Right atrium auricular region (tissue), 2 donors: ENCODE measurements at regions not wholly inside any gene's neighbourhood (a gene's known extent, or its start where the extent isn't known, plus 50 kb on each side); places are given as distances from the start of the nearest gene placed in this dataset.

Experiments
- DNase-seq: peaks from one replicate; pipeline ENCODE4 v3.0.0-alpha.2; 2019; ENCODE audit warnings: low spot score
- H3K27ac ChIP-seq, 2 donors: fragments of 200-600 bp; sonication (generic); 1 replicate in 1 of 2; 2 replicates in 1 of 2; pipeline ENCODE4 v1.5.1; 2016 to 2019
- H3K27me3 ChIP-seq, 2 donors: fragments of 200-600 bp; sonication (generic); one replicate each; pipeline versions ENCODE4 v1.5.1 to v1.6.0; 2017 to 2019
- H3K36me3 ChIP-seq: fragments of 200-600 bp; sonication (generic); one replicate; pipeline ENCODE4 v1.5.1; 2016
- H3K4me1 ChIP-seq, 2 donors: fragments of 200-600 bp; sonication (generic); one replicate each; pipeline versions ENCODE4 v1.5.1 to v1.6.0; 2017 to 2019
- H3K4me3 ChIP-seq, 2 donors: fragments of 200-600 bp; sonication (generic); 1 replicate in 1 of 2; 2 replicates in 1 of 2; pipeline ENCODE4 v1.5.1; 2017 to 2019; ENCODE audit warnings: mild to moderate bottlenecking in 1 of 2, moderate library complexity in 1 of 2
- H3K9me3 ChIP-seq, 2 donors: fragments of 200-600 bp; sonication (generic); one replicate each; pipeline ENCODE4 v1.5.1; 2019
- TF ChIP-seq, protein P1 (sequence below), 2 donors: fragments of 200-600 bp; sonication (generic); IDR thresholded peaks; one replicate each; pipeline ENCODE4 v1.5.1; 2019; ENCODE audit warnings: antibody characterized with exemption in 2 of 2

GRCh38 chr9:29021632-29022031 lies 1448.4 kb upstream of the C9orf72 start:
- DNase-seq = no peak
- Histone ChIP-seq H3K9me3 (no peaks in the 10 kb centered on the region), H3K4me3 (no peak overlapping the region), H3K27me3 (no peaks in the 10 kb centered on the region), H3K27ac (no peak overlapping the region), H3K4me1 (no peaks in the 10 kb centered on the region), H3K36me3 (no peaks in the 10 kb centered on the region)
- TF ChIP-seq, protein P1, sequence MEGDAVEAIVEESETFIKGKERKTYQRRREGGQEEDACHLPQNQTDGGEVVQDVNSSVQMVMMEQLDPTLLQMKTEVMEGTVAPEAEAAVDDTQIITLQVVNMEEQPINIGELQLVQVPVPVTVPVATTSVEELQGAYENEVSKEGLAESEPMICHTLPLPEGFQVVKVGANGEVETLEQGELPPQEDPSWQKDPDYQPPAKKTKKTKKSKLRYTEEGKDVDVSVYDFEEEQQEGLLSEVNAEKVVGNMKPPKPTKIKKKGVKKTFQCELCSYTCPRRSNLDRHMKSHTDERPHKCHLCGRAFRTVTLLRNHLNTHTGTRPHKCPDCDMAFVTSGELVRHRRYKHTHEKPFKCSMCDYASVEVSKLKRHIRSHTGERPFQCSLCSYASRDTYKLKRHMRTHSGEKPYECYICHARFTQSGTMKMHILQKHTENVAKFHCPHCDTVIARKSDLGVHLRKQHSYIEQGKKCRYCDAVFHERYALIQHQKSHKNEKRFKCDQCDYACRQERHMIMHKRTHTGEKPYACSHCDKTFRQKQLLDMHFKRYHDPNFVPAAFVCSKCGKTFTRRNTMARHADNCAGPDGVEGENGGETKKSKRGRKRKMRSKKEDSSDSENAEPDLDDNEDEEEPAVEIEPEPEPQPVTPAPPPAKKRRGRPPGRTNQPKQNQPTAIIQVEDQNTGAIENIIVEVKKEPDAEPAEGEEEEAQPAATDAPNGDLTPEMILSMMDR (IDR thresholded peaks at IDR 0.05) = no peak

DNA sequence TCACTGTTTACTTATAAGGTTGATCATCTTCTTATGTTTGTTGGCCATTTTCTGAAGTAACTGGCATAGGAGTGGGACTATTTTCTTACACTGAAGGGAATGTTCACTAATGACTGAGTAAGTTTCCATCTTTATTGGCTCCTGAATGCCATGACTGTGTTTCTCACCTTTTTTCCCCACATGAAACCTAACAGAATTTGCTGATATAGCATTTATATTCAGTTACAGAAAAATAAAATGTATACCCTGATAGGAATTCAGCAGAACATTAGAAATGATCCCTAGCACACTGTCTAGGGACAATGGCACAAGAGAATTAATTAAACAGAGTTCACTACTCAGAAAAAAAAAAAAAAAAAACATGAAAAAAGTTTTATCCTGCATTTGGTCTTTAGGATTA lies 1465.1 kb upstream of the C9orf72 start:
- no peaks in the 10 kb centered on the region for H3K9me3 ChIP-seq
- H3K27me3 ChIP-seq = no peaks in the 10 kb centered on the region
- no peak overlapping the region for H3K27ac ChIP-seq

DNA sequence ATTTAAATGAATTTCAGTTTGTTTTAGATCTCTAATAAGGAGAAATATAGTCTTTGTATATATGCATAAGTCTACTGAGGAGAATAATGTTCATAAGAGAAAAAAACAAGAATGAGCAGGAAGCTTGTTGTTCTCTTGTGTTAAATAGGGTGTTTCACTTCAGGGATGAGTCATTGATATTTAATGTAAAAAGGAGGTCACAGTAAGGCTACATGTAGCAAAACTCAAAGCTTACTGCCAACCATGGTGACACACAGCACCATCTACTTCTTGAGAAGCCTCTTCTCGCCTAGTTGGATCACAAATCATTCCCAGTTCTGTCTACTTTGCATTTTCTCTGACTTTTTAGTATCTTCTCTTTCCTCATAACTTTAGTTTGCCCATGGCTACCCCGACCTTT lies 1466.0 kb upstream of the C9orf72 start:
- H3K27ac ChIP-seq = no peak overlapping the region
- TF ChIP-seq, protein P1 (IDR thresholded peaks at IDR 0.05) = no peak
- H3K4me3 ChIP-seq = no peak overlapping the region
- no peaks in the 10 kb centered on the region for H3K4me1 ChIP-seq
- H3K27me3 ChIP-seq = no peaks in the 10 kb centered on the region
- H3K9me3 ChIP-seq = no peaks in the 10 kb centered on the region
- DNase-seq = no peak
- no peaks in the 10 kb centered on the region for H3K36me3 ChIP-seq

More for the DNA sequence above, 1465.1 kb upstream of the C9orf72 start:
- no peak for DNase-seq
- H3K4me1 ChIP-seq = no peaks in the 10 kb centered on the region
- TF ChIP-seq, protein P1 (IDR thresholded peaks at IDR 0.05) = no peak
- H3K4me3 ChIP-seq = no peak overlapping the region
- H3K36me3 ChIP-seq = no peaks in the 10 kb centered on the region

- H3K4me1 ChIP-seq = no peaks in the 10 kb centered on the region
- H3K27ac ChIP-seq = no peak overlapping the region
- TF ChIP-seq, protein P1 (IDR thresholded peaks at IDR 0.05) = no peak
- H3K36me3 ChIP-seq = no peaks in the 10 kb centered on the region
- H3K27me3 ChIP-seq = no peaks in the 10 kb centered on the region
- no peaks in the 10 kb centered on the region for H3K9me3 ChIP-seq
- DNase-seq = no peak
- no peak overlapping the region for H3K4me3 ChIP-seq
Measured at GRCh38 chr9:29043072-29043471, 1469.8 kb upstream of the C9orf72 start.

DNA sequence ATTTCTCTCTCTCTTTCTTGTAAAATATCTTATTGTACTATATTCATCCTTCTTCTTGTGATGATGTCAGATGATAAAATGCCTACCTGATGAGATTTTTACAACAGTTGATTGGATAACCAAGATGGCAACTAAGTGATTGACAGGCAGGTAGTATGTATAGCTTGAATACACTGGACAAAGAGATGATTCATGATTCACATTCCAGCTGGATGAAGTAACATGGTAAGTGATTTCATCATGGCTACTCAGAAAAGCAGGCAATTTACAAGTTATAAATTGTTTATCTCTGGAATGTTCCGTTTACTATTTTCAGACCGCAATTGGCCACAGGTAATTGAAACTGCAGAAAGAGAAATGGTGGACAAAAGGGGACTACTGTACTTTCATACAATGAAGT lies 1471.7 kb upstream of the C9orf72 start:
- H3K27ac ChIP-seq = no peak overlapping the region
- no peak for DNase-seq
- no peaks in the 10 kb centered on the region for H3K4me1 ChIP-seq
- no peaks in the 10 kb centered on the region for H3K36me3 ChIP-seq
- H3K27me3 ChIP-seq = no peaks in the 10 kb centered on the region
- H3K9me3 ChIP-seq = no peaks in the 10 kb centered on the region
- H3K4me3 ChIP-seq = no peak overlapping the region
- TF ChIP-seq, protein P1 (IDR thresholded peaks at IDR 0.05) = no peak

DNA sequence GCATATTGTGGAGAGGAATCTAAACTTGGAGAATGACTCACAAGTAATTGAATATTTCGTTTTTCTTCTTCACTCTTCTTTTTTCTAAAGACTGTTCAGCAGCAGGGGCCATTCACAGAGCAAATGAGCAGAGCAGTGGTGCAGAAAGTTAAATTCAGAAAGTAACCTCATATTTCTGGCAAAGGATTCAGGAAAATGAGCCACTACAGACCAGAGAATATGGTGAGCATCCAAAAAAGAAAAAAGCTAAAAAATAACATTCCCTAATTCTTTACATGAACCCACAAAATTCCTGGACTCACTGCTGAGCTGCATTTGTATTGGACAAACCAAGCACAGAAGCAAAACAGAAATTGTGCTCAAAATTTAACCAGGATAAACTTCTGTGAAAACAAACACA lies 1486.8 kb upstream of the C9orf72 start:
- Histone ChIP-seq H3K36me3 (no peaks in the 10 kb centered on the region), H3K4me1 (no peaks in the 10 kb centered on the region), H3K4me3 (no peak overlapping the region), H3K27ac (no peak overlapping the region), H3K9me3 (no peaks in the 10 kb centered on the region), H3K27me3 (no peaks in the 10 kb centered on the region)
- no peak for DNase-seq
- TF ChIP-seq, protein P1 (IDR thresholded peaks at IDR 0.05) = no peak
